Sigmoid colon (tissue), 6 donors: ENCODE measurements at regions not wholly inside any gene's neighbourhood (a gene's known extent, or its start where the extent isn't known, plus 50 kb on each side); places are given as distances from the start of the nearest gene placed in this dataset.

ENCODE experiments used
- DNase-seq: peaks from one replicate; pipeline ENCODE4 v3.0.0-alpha.2; 2019
- H3K27ac ChIP-seq, 4 donors: fragments of 200-600 bp; sonication (generic); one replicate each; pipeline ENCODE4 v1.5.1; 2016 to 2019; ENCODE audit warnings: mild to moderate bottlenecking in 1 of 4
- H3K27me3 ChIP-seq, 3 donors: fragments of 200-600 bp; sonication (generic); one replicate each; pipeline ENCODE4 v1.5.1; 2019; ENCODE audit warnings: mild to moderate bottlenecking in 1 of 3
- H3K36me3 ChIP-seq, 4 donors: fragments of 200-600 bp; sonication (generic); one replicate each; pipeline ENCODE4 v1.5.1; 2016 to 2019
- H3K4me1 ChIP-seq, 4 donors: fragments of 200-600 bp; sonication (generic); one replicate each; pipeline ENCODE4 v1.5.1; 2017 to 2019
- H3K4me3 ChIP-seq, 4 donors: fragments of 200-600 bp; sonication (generic); one replicate each; pipeline ENCODE4 v1.5.1; 2017 to 2019; ENCODE audit warnings: mild to moderate bottlenecking in 2 of 4, moderate library complexity in 1 of 4
- H3K9me3 ChIP-seq, 4 donors: fragments of 200-600 bp in 3 of 4; sonication (generic) in 3 of 4; one replicate each; pipeline versions ENCODE4 v1.5.1 to v1.6.1; 2013 to 2019
- EP300 ChIP-seq, 4 donors: sonication (generic); formaldehyde crosslinking; IDR thresholded peaks; one replicate each; pipeline ENCODE4 v1.6.1; 2017; ENCODE audit warnings: antibody characterized with exemption in 4 of 4
- POLR2A ChIP-seq, 2 donors: fragments of 450-650 bp; IDR thresholded peaks; one replicate each; pipeline ENCODE4 v1.6.1; 2016; ENCODE audit warnings: antibody characterized with exemption in 2 of 2, mild to moderate bottlenecking in 2 of 2, moderate library complexity in 2 of 2
- POLR2AphosphoS5 ChIP-seq, 4 donors: sonication (generic); formaldehyde crosslinking; IDR thresholded peaks; one replicate each; pipeline ENCODE4 v1.6.1; 2017; ENCODE audit warnings: antibody characterized with exemption in 4 of 4
- WGBS, 2 donors: extraction: QIAGEN DNeasy Blood & Tissue Kit; methylation state at CpG; one replicate each; pipeline ENCODE4 v1.1.7; 2013; 5-methylcytosine and 5-hydroxymethylcytosine counted together
- intact Hi-C: fragments of 100-400 bp; cut with DNase I; formaldehyde crosslinking; loops from one replicate; pipeline ENCODE4 v1.15.1; 2023
- TF ChIP-seq, protein P1 (sequence below), 4 experiments: fragments of 450-650 bp in 3 of 4; fragments of 200-600 bp in 1 of 4; IDR thresholded peaks; one replicate each; pipeline ENCODE4 v1.5.1; 2016 to 2019; ENCODE audit warnings: antibody characterized with exemption in 4 of 4, mild to moderate bottlenecking in 3 of 4, moderate library complexity in 2 of 4
- donor health status: healthy with polysubstance abuse.
- donor health status: healthy.

DNA sequence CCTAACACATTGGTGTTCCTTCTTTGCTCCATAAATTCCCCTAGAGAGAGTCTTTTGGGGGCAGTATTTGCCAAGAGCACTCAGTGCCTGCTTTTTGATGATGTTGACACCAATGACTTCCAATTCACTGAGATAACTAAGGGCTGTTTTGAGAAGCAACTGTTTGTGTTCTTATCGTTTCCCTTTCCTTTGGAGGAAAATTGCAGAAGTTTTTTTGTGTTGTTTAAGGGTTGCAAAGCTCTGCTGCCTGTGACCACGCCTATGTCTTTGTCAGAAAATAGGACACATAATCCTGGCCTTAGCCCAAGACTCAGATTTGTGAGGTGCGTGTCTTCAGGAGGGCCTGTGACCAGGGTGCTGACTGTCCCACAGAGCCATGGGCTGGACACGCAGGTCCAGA, 99.6 kb downstream of the FAM43A start:
- no peaks in the 10 kb centered on the region for H3K36me3 ChIP-seq
- H3K4me1 ChIP-seq = no peaks in the 10 kb centered on the region
- 43 to 70% methylated on average over 4 of the region's 4 CpGs for WGBS, 2 donors
- no peaks in the 10 kb centered on the region for H3K9me3 ChIP-seq
- no peaks in the 10 kb centered on the region for H3K27me3 ChIP-seq
- DNase-seq = no peak
- no peak overlapping the region for H3K4me3 ChIP-seq
- no peak overlapping the region for H3K27ac ChIP-seq
- intact Hi-C loops = no loop called here
- TF ChIP-seq, protein P1, sequence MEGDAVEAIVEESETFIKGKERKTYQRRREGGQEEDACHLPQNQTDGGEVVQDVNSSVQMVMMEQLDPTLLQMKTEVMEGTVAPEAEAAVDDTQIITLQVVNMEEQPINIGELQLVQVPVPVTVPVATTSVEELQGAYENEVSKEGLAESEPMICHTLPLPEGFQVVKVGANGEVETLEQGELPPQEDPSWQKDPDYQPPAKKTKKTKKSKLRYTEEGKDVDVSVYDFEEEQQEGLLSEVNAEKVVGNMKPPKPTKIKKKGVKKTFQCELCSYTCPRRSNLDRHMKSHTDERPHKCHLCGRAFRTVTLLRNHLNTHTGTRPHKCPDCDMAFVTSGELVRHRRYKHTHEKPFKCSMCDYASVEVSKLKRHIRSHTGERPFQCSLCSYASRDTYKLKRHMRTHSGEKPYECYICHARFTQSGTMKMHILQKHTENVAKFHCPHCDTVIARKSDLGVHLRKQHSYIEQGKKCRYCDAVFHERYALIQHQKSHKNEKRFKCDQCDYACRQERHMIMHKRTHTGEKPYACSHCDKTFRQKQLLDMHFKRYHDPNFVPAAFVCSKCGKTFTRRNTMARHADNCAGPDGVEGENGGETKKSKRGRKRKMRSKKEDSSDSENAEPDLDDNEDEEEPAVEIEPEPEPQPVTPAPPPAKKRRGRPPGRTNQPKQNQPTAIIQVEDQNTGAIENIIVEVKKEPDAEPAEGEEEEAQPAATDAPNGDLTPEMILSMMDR (IDR thresholded peaks at IDR 0.05) = no peak
- TF ChIP-seq EP300 (IDR thresholded peaks at IDR 0.05) = no peak
- TF ChIP-seq POLR2AphosphoS5 (IDR thresholded peaks at IDR 0.05) = no peak
- no peak for TF ChIP-seq POLR2A (IDR thresholded peaks at IDR 0.05)

DNA sequence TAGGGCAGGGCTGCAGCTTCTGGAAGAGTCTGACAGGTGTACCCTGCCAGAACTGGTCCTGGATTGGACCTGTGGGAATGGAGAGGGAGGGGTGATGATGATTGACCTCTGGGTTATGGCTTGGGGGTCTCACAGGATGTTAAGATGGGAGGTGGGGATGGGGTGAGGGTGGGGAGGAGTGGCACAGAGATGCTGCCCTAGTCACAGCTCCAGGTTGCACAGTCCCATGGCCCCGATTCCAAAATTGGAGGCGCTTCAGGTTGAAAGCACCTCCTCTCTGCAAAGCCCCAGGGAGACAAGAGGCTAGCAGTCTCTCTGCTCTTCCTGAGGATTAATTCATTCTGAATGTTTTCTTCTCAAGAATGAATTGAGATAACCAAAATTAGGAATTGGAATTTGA, 101.4 kb downstream of the FAM43A start:
- no peak overlapping the region for H3K27ac ChIP-seq
- H3K9me3 ChIP-seq = no peaks in the 10 kb centered on the region
- intact Hi-C loops = no loop called here
- H3K4me3 ChIP-seq = no peak overlapping the region
- no peaks in the 10 kb centered on the region for H3K27me3 ChIP-seq
- WGBS, 2 donors = 99 to 100% methylated on average over 2 of the region's 2 CpGs
- no peaks in the 10 kb centered on the region for H3K36me3 ChIP-seq
- no peak for DNase-seq
- TF ChIP-seq, protein P1 (IDR thresholded peaks at IDR 0.05) = no peak
- no peak for TF ChIP-seq POLR2AphosphoS5 (IDR thresholded peaks at IDR 0.05)
- no peak for TF ChIP-seq POLR2A (IDR thresholded peaks at IDR 0.05)
- TF ChIP-seq EP300 (IDR thresholded peaks at IDR 0.05) = no peak
- no peaks in the 10 kb centered on the region for H3K4me1 ChIP-seq

DNA sequence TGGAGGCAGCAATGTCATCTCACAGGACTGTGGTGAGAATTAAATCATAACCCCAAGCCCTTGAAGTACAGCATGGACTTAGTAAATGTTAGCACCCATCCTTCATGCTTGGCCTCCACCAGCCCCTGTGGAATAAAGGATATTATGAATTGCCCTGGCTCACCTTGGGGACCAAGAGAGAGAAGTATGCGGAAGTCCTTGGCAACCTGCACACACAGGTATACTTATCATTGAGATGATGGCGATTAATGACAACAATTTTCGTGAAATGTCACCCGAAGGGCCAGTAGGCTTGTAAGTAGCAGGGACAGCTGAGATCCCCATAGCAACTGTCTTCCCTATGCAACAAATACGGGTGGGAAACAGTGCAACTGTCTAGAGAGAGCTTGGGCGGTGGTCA, 102.0 kb downstream of the FAM43A start:
- H3K27me3 ChIP-seq = no peaks in the 10 kb centered on the region
- H3K9me3 ChIP-seq = no peaks in the 10 kb centered on the region
- no peaks in the 10 kb centered on the region for H3K4me1 ChIP-seq
- H3K4me3 ChIP-seq = no peak overlapping the region
- intact Hi-C loops = no loop called here
- TF ChIP-seq POLR2A (IDR thresholded peaks at IDR 0.05) (no peak), EP300 (IDR thresholded peaks at IDR 0.05) (no peak), POLR2AphosphoS5 (IDR thresholded peaks at IDR 0.05) (no peak)
- TF ChIP-seq, protein P1 (IDR thresholded peaks at IDR 0.05) = no peak
- 96% methylated on average over 6 of the region's 6 CpGs for WGBS, 2 donors
- no peak for DNase-seq
- no peaks in the 10 kb centered on the region for H3K36me3 ChIP-seq
- no peak overlapping the region for H3K27ac ChIP-seq

DNA sequence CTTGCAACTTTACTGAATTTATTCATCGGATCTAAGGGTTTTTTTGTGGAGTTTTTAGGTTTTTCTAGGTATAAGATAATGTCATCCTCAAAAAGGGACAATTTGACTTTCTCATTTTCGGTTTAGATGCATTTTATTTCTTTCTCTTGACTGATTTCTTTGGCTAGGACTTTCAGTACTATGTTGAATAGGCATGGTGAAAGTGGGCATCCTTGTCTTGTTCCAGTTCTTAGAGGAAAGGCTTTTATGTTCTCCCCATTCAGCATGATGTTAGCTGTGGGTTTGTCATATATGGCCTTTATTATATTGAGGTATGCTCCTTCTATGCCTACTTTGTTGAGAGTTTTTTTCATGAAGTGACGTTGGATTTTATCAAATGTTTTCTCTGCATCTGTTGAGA, 106.7 kb downstream of the FAM43A start:
- Histone ChIP-seq H3K9me3 (peaks cover 0 to 4% (median 0%) of the 10 kb centered on the region in 4 donors), H3K27ac (no peak overlapping the region), H3K36me3 (no peaks in the 10 kb centered on the region), H3K27me3 (no peaks in the 10 kb centered on the region), H3K4me1 (no peaks in the 10 kb centered on the region), H3K4me3 (no peak overlapping the region)
- DNase-seq = no peak
- TF ChIP-seq, protein P1 (IDR thresholded peaks at IDR 0.05) = no peak
- TF ChIP-seq EP300 (IDR thresholded peaks at IDR 0.05) (no peak), POLR2A (IDR thresholded peaks at IDR 0.05) (no peak), POLR2AphosphoS5 (IDR thresholded peaks at IDR 0.05) (no peak)
- 92% methylated on average over 3 of the region's 3 CpGs for WGBS, 2 donors
- intact Hi-C loops = no loop called here

DNA sequence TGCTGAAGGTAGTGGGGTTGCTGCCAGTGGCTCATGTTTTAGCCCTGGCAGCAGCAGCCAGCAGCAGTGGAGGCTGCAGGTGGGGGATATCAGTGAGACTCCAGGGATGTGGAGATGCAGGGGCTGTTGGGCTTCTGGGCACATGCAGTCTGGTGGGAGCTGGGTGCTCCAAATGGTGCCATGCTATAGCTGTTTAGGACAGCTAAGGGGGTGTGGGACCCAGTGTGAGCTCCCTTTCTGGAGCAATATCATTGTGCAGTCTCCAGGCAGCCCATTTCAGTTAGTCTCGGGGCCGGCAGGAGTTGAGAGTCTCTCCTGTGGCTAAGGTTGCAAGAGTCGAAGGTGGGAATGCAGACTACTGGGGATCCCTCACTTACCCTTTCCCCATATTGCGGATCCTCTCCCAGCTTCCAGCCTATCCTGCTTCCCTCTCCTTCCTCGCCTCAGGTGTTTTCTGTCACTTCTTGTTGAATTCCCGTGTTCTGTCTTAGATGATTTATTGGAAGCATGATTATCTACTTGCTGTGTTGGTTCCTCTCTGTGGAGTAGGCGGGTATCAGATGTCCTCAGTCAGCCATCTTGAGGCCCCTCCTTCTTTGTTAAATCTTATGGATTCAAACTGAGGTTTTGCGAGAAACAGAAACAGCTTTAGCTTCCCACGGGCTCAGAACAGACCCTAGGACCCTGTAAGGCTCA, 112.0 kb downstream of the FAM43A start:
- no peak overlapping the region for H3K27ac ChIP-seq
- H3K9me3 ChIP-seq = peaks cover 0 to 4% (median 0%) of the 10 kb centered on the region in 4 donors
- no peak overlapping the region for H3K4me3 ChIP-seq
- 94% methylated on average over 9 of the region's 9 CpGs for WGBS, 2 donors
- no peaks in the 10 kb centered on the region for H3K36me3 ChIP-seq
- no peaks in the 10 kb centered on the region for H3K4me1 ChIP-seq
- TF ChIP-seq, protein P1 (IDR thresholded peaks at IDR 0.05) = no peak
- no peak for TF ChIP-seq POLR2A (IDR thresholded peaks at IDR 0.05)
- no peak for TF ChIP-seq EP300 (IDR thresholded peaks at IDR 0.05)
- no peak for TF ChIP-seq POLR2AphosphoS5 (IDR thresholded peaks at IDR 0.05)
- H3K27me3 ChIP-seq = no peaks in the 10 kb centered on the region
- DNase-seq = no peak
- intact Hi-C loops = no loop called here
